ENCODE measurements at regions not wholly inside any gene's neighbourhood (a gene's known extent, or its start where the extent isn't known, plus 50 kb on each side); places are given as distances from the start of the nearest gene placed in this dataset.

- intact Hi-C loops (cut with DNase I; ENCODE audit: low total_unique reads): no loop called here
- TF ChIP-seq, protein P1, sequence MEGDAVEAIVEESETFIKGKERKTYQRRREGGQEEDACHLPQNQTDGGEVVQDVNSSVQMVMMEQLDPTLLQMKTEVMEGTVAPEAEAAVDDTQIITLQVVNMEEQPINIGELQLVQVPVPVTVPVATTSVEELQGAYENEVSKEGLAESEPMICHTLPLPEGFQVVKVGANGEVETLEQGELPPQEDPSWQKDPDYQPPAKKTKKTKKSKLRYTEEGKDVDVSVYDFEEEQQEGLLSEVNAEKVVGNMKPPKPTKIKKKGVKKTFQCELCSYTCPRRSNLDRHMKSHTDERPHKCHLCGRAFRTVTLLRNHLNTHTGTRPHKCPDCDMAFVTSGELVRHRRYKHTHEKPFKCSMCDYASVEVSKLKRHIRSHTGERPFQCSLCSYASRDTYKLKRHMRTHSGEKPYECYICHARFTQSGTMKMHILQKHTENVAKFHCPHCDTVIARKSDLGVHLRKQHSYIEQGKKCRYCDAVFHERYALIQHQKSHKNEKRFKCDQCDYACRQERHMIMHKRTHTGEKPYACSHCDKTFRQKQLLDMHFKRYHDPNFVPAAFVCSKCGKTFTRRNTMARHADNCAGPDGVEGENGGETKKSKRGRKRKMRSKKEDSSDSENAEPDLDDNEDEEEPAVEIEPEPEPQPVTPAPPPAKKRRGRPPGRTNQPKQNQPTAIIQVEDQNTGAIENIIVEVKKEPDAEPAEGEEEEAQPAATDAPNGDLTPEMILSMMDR (IDR thresholded peaks at IDR 0.05): no peak
- TF ChIP-seq POLR2A (IDR thresholded peaks at IDR 0.05): no peak
- no peaks in the 10 kb centered on the region for H3K36me3 ChIP-seq (ENCODE audit: low read depth, missing control alignments)
- WGBS, 2 donors: 83 to 84% methylated on average over 9 to 10 of the region's 10 CpGs
- H3K4me1 ChIP-seq: no peaks in the 10 kb centered on the region
- H3K27ac ChIP-seq: no peak overlapping the region
- no peak overlapping the region for H3K4me3 ChIP-seq
- H3K9me3 ChIP-seq: no peaks in the 10 kb centered on the region
- H3K27me3 ChIP-seq: no peaks in the 10 kb centered on the region
- no peak for DNase-seq
Observed at GRCh38 chr4:114287079-114287696, 307.7 kb upstream of the ARSJ start.

- H3K27ac ChIP-seq: no peak overlapping the region
- peak; percentile 14 for DNase-seq
- H3K36me3 ChIP-seq (ENCODE audit: low read depth, missing control alignments): no peaks in the 10 kb centered on the region
- peak overlapping the region in 1 of 2 donors; percentile 18 for H3K4me3 ChIP-seq
- TF ChIP-seq, protein P1 (IDR thresholded peaks at IDR 0.05): no peak
- no peak for TF ChIP-seq POLR2A (IDR thresholded peaks at IDR 0.05)
- 82% methylated on average over 17 of the region's 17 CpGs; no CpG with 5 or more reads in 1 of the 2 donors for whole genome bisulfite sequencing, 2 donors
- H3K4me1 ChIP-seq: no peaks in the 10 kb centered on the region
- H3K27me3 ChIP-seq: no peaks in the 10 kb centered on the region
- H3K9me3 ChIP-seq: no peaks in the 10 kb centered on the region
- intact Hi-C loops (cut with DNase I; ENCODE audit: low total_unique reads): no loop called here
Observed at GRCh38 chr4:114296126-114296525, 302.5 kb upstream of the UGT8 start.

DNA sequence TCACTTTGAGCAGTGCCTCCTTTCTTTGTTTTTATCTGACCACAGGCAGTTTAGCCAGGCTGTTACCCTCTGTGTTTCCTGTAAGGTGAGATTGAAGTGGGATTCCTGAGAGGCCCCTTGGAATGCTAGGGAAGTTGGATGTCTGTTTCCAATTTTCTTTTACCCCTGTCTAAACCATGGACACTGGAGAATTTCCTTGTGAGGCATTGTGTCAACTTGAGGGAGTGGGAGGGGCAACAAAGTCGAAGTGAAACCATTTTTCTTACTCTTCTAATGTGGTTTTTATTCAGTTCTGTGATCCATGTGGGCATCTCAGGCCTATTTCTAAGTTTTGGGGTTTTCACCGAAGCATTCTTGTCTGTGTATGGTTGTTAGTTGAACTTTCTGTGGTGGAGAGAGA lies 296.1 kb upstream of the UGT8 start:
- H3K27ac ChIP-seq: no peak overlapping the region
- H3K4me1 ChIP-seq: no peaks in the 10 kb centered on the region
- H3K36me3 ChIP-seq (ENCODE audit: low read depth, missing control alignments): no peaks in the 10 kb centered on the region
- H3K27me3 ChIP-seq: no peaks in the 10 kb centered on the region
- WGBS, 2 donors: 79 to 92% methylated on average over 2 of the region's 2 CpGs
- DNase-seq: no peak
- no peaks in the 10 kb centered on the region for H3K9me3 ChIP-seq
- TF ChIP-seq POLR2A (IDR thresholded peaks at IDR 0.05): no peak
- TF ChIP-seq, protein P1 (IDR thresholded peaks at IDR 0.05): no peak
- intact Hi-C loops (cut with DNase I; ENCODE audit: low total_unique reads): no loop called here
- no peak overlapping the region for H3K4me3 ChIP-seq

- H3K9me3 ChIP-seq: no peaks in the 10 kb centered on the region
- H3K27me3 ChIP-seq: no peaks in the 10 kb centered on the region
- intact Hi-C loops (cut with DNase I; ENCODE audit: low total_unique reads): no loop called here
- no peak for TF ChIP-seq POLR2A (IDR thresholded peaks at IDR 0.05)
- TF ChIP-seq, protein P1 (IDR thresholded peaks at IDR 0.05): no peak
- no peaks in the 10 kb centered on the region for H3K36me3 ChIP-seq (ENCODE audit: low read depth, missing control alignments)
- no peak for DNase-seq
- H3K4me1 ChIP-seq: no peaks in the 10 kb centered on the region
- WGBS, 2 donors: 88 to 93% methylated on average over 2 of the region's 2 CpGs
- H3K27ac ChIP-seq: no peak overlapping the region
- H3K4me3 ChIP-seq: no peak overlapping the region
Observed at GRCh38 chr4:114304046-114304445, 294.6 kb upstream of the UGT8 start.

DNA sequence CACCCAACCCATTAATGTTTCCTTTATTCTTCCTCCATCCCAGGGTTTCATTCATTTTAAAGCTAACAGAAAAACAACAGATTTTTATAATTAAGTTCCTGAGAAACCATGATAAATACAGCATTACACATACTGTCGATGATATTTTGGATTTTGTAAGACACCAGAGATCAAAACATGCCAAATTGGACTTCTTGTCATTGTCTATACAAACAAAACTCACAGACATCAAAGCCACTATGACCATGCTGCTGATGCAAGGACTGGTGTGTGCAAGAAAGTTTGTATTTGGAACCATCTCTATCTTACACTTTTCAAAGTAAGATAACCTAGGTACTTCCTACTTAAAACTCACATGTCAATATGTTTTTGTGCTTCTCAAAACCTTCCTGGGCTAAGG lies 294.0 kb upstream of the UGT8 start:
- no peak for DNase-seq
- intact Hi-C loops (cut with DNase I; ENCODE audit: low total_unique reads): no loop called here
- TF ChIP-seq, protein P1 (IDR thresholded peaks at IDR 0.05): no peak
- TF ChIP-seq POLR2A (IDR thresholded peaks at IDR 0.05): no peak
- 83 to 87% methylated on average over 1 of the region's 1 CpG for WGBS, 2 donors
- no peak overlapping the region for H3K4me3 ChIP-seq
- H3K27ac ChIP-seq: no peak overlapping the region
- no peaks in the 10 kb centered on the region for H3K36me3 ChIP-seq (ENCODE audit: low read depth, missing control alignments)
- no peaks in the 10 kb centered on the region for H3K27me3 ChIP-seq
- no peaks in the 10 kb centered on the region for H3K4me1 ChIP-seq
- no peaks in the 10 kb centered on the region for H3K9me3 ChIP-seq

All from testis (tissue), 2 donors.